ENCODE measurements at regions not wholly inside any gene's neighbourhood (a gene's known extent, or its start where the extent isn't known, plus 50 kb on each side); places are given as distances from the start of the nearest gene placed in this dataset.

DNA sequence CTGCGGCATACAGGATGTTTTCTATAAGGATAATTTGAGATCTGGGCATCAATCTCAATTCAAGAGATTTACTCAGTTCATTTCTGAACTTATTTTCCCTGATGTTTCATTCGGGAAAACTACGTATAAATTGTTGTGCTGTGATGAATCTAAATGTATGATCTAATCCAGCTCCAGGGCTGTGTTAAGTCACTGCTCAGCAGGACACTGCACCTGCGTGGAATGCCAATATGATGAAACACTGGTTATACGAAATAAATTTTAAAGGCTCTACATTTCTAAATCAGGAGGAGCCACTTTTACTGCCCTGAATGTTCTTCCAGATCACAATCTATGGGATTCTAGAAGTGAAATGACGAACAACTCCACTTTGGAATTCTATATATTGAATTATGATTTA, 259.0 kb downstream of the HNMT start:
- peak; percentile 35; the same call in 1 of the 2 replicates for TF ChIP-seq CREB1 (IDR thresholded peaks at IDR 0.05; ENCODE audit: low read depth)
- TF ChIP-seq TEAD4 (IDR thresholded peaks at IDR 0.05) = peak; percentile 56
- no peak for TF ChIP-seq RAD21 (IDR thresholded peaks at IDR 0.05; ENCODE audit: low read depth)
- peak; percentile 69; the same call in 1 of the 2 replicates for TF ChIP-seq TCF12 (IDR thresholded peaks at IDR 0.05; ENCODE audit: low read depth)
- no peak for TF ChIP-seq YY1 (IDR thresholded peaks at IDR 0.05; ENCODE audit: low read depth)
- TF ChIP-seq CEBPB (IDR thresholded peaks at IDR 0.05) = 0 out of 2 replicates have a peak, but pooled peaks have one; percentile 30
- TF ChIP-seq EP300 (IDR thresholded peaks at IDR 0.05; ENCODE audit: borderline replicate concordance) = peak; percentile 24; the same call in 1 of the 2 replicates

DNA sequence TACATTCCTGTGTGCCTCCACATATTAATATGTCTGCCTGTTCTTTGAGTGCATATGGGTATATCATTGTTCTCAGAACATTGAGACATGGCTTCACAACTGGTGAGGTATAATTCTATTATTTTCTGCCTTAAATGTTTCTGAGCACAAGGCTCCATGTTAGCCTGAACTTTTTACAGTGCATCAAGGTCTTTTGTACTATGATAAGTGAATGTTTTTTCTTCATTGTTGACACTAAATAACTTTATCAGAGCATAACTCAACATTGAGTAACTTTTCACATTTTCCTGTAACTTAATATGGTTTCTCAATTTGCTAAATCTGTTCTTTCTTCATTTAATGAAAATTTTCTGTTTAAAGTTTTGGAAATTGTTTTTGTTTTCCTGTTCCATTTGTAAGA, 262.9 kb downstream of the HNMT start:
- TF ChIP-seq, protein P1, sequence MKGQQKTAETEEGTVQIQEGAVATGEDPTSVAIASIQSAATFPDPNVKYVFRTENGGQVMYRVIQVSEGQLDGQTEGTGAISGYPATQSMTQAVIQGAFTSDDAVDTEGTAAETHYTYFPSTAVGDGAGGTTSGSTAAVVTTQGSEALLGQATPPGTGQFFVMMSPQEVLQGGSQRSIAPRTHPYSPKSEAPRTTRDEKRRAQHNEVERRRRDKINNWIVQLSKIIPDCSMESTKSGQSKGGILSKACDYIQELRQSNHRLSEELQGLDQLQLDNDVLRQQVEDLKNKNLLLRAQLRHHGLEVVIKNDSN (IDR thresholded peaks at IDR 0.05) = no peak
- no peak for TF ChIP-seq YY1 (IDR thresholded peaks at IDR 0.05; ENCODE audit: low read depth)
- TF ChIP-seq EP300 (IDR thresholded peaks at IDR 0.05; ENCODE audit: borderline replicate concordance) = no peak
- no peak for TF ChIP-seq ZBTB7A (IDR thresholded peaks at IDR 0.05; ENCODE audit: low read depth)
- TF ChIP-seq NFIC (IDR thresholded peaks at IDR 0.05) = no peak
- no peak for TF ChIP-seq TEAD4 (IDR thresholded peaks at IDR 0.05)
- no peak for TF ChIP-seq RAD21 (IDR thresholded peaks at IDR 0.05; ENCODE audit: low read depth)
- TF ChIP-seq CEBPB (IDR thresholded peaks at IDR 0.05) = no peak

DNA sequence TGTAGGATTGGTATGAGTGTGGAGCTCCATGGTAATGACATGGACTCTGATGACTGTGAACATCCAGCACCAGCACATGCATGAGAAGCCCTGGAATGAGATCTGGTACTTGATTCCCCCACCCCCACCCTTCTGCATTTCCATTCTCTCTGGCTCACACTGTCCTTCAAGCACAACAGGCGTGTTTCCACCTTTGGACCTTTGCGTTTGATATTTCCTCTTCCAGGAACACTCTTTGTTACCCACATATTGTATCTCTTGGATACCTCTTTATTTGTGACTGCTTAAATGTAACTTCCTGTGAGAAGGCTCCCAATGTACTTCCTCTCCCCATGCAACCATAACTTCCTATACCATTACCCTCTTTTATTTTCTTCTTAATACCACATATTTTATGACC, 263.8 kb downstream of the HNMT start:
- no peak for TF ChIP-seq EGR1 (IDR thresholded peaks at IDR 0.05)
- no peak for TF ChIP-seq NFIC (IDR thresholded peaks at IDR 0.05)
- TF ChIP-seq FOXM1 (IDR thresholded peaks at IDR 0.05; ENCODE audit: borderline replicate concordance, low read depth) = no peak
- no peak for TF ChIP-seq TCF12 (IDR thresholded peaks at IDR 0.05; ENCODE audit: low read depth)
- TF ChIP-seq TEAD4 (IDR thresholded peaks at IDR 0.05) = no peak
- no peak for TF ChIP-seq ZBTB7A (IDR thresholded peaks at IDR 0.05; ENCODE audit: low read depth)
- no peak for TF ChIP-seq CREB1 (IDR thresholded peaks at IDR 0.05; ENCODE audit: low read depth)
- no peak for TF ChIP-seq CEBPB (IDR thresholded peaks at IDR 0.05)
- TF ChIP-seq, protein P2, sequence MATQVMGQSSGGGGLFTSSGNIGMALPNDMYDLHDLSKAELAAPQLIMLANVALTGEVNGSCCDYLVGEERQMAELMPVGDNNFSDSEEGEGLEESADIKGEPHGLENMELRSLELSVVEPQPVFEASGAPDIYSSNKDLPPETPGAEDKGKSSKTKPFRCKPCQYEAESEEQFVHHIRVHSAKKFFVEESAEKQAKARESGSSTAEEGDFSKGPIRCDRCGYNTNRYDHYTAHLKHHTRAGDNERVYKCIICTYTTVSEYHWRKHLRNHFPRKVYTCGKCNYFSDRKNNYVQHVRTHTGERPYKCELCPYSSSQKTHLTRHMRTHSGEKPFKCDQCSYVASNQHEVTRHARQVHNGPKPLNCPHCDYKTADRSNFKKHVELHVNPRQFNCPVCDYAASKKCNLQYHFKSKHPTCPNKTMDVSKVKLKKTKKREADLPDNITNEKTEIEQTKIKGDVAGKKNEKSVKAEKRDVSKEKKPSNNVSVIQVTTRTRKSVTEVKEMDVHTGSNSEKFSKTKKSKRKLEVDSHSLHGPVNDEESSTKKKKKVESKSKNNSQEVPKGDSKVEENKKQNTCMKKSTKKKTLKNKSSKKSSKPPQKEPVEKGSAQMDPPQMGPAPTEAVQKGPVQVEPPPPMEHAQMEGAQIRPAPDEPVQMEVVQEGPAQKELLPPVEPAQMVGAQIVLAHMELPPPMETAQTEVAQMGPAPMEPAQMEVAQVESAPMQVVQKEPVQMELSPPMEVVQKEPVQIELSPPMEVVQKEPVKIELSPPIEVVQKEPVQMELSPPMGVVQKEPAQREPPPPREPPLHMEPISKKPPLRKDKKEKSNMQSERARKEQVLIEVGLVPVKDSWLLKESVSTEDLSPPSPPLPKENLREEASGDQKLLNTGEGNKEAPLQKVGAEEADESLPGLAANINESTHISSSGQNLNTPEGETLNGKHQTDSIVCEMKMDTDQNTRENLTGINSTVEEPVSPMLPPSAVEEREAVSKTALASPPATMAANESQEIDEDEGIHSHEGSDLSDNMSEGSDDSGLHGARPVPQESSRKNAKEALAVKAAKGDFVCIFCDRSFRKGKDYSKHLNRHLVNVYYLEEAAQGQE (IDR thresholded peaks at IDR 0.05; ENCODE audit: low read depth) = no peak
- no peak for TF ChIP-seq EP300 (IDR thresholded peaks at IDR 0.05; ENCODE audit: borderline replicate concordance)
- no peak for TF ChIP-seq RAD21 (IDR thresholded peaks at IDR 0.05; ENCODE audit: low read depth)
- TF ChIP-seq, protein P3, sequence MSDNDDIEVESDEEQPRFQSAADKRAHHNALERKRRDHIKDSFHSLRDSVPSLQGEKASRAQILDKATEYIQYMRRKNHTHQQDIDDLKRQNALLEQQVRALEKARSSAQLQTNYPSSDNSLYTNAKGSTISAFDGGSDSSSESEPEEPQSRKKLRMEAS (IDR thresholded peaks at IDR 0.05) = no peak
- TF ChIP-seq YY1 (IDR thresholded peaks at IDR 0.05; ENCODE audit: low read depth) = no peak
- TF ChIP-seq TAF1 (IDR thresholded peaks at IDR 0.05; ENCODE audit: low read depth) = no peak
- TF ChIP-seq, protein P1 (IDR thresholded peaks at IDR 0.05) = no peak

DNA sequence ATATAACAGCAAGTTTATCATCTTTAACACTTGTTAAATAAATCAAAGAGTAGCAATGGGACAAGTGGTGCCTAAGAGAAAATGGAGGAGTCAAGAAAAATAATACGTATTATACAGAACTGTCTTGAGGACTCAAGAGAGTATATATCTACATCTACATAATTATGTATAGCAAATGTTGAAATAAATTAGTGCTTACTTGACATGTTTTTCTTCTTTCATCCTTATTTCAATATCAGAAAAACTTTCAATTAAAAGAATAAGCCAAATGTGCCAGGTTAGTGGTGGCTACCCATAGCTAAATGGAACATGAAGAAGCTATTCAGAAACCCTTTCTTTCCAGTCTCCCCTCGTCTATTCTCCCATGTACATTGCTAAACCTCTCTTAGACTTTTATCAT, 267.3 kb upstream of the SPOPL start:
- TF ChIP-seq EP300 (IDR thresholded peaks at IDR 0.05; ENCODE audit: borderline replicate concordance) (no peak), FOXM1 (IDR thresholded peaks at IDR 0.05; ENCODE audit: borderline replicate concordance, low read depth) (no peak), ZBTB7A (IDR thresholded peaks at IDR 0.05; ENCODE audit: low read depth) (no peak), RAD21 (IDR thresholded peaks at IDR 0.05; ENCODE audit: low read depth) (no peak)

DNA sequence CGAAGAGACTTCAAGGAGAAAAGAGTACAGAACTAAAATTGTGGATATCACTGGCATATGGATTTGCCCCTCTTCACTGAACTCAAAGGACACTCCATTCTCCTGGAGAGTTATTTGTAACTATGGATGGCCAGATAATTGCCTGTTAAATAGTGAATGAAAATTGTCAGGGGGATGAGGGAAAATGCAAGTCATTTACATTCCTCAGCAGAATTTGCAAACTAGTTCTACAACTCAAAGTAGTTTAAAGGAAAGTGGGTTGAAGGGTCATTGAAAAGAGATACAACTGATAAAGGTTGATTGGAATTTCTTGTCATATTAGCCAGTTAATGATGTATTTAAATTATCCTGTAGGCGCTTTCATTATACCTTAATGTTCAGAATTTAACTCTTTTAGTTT, 266.5 kb upstream of the SPOPL start:
- TF ChIP-seq EGR1 (IDR thresholded peaks at IDR 0.05) (no peak), TEAD4 (IDR thresholded peaks at IDR 0.05) (no peak), TAF1 (IDR thresholded peaks at IDR 0.05; ENCODE audit: low read depth) (no peak), YY1 (IDR thresholded peaks at IDR 0.05; ENCODE audit: low read depth) (no peak), TCF12 (IDR thresholded peaks at IDR 0.05; ENCODE audit: low read depth) (no peak), ZBTB7A (IDR thresholded peaks at IDR 0.05; ENCODE audit: low read depth) (no peak), RAD21 (IDR thresholded peaks at IDR 0.05; ENCODE audit: low read depth) (no peak), EP300 (IDR thresholded peaks at IDR 0.05; ENCODE audit: borderline replicate concordance) (no peak), FOXM1 (IDR thresholded peaks at IDR 0.05; ENCODE audit: borderline replicate concordance, low read depth) (no peak), NFIC (IDR thresholded peaks at IDR 0.05) (no peak), CREB1 (IDR thresholded peaks at IDR 0.05; ENCODE audit: low read depth) (no peak)
- TF ChIP-seq, protein P1 (IDR thresholded peaks at IDR 0.05) = no peak
- TF ChIP-seq, protein P2 (IDR thresholded peaks at IDR 0.05; ENCODE audit: low read depth) = no peak
- TF ChIP-seq, protein P3 (IDR thresholded peaks at IDR 0.05) = no peak

All from Ishikawa (cell line).